Parathyroid adenoma (tissue), 2 donors: ENCODE measurements at regions not wholly inside any gene's neighbourhood (a gene's known extent, or its start where the extent isn't known, plus 50 kb on each side); places are given as distances from the start of the nearest gene placed in this dataset.
A peak's percentile ranks its signal among the peaks of the same experiment; 100 is the strongest.
"Not testable (repeated sequence)": the region's sequence is repeated elsewhere in the genome, so short reads cannot be mapped to it uniquely, and the experiment has no call there.

Experiments
- H2AFZ ChIP-seq: fragments of 300-600 bp; sonication (generic); one replicate; pipeline ENCODE4 v1.7.0; 2017; ENCODE audit warnings: antibody characterized with exemption, mild to moderate bottlenecking
- H3K27ac ChIP-seq: fragments of 300-600 bp; sonication (generic); one replicate; pipeline ENCODE4 v1.7.0; 2017
- H3K27me3 ChIP-seq: fragments of 300-600 bp; sonication (generic); one replicate; pipeline ENCODE4 v1.7.0; 2017; ENCODE audit warnings: low read length; ENCODE audit not compliant: control insufficient read depth, insufficient read depth
- H3K36me3 ChIP-seq: fragments of 300-600 bp; sonication (generic); one replicate; pipeline ENCODE4 v1.7.0; 2017; ENCODE audit warnings: low read length; ENCODE audit not compliant: control insufficient read depth, insufficient read depth
- H3K4me1 ChIP-seq: fragments of 300-600 bp; sonication (generic); one replicate; pipeline ENCODE4 v1.7.0; 2017; ENCODE audit warnings: control low read depth
- H3K4me2 ChIP-seq: fragments of 300-600 bp; sonication (generic); one replicate; pipeline ENCODE4 v1.7.0; 2017; ENCODE audit warnings: low read length
- H3K4me3 ChIP-seq: fragments of 300-600 bp; sonication (generic); one replicate; pipeline ENCODE4 v1.7.0; 2017; ENCODE audit warnings: low read depth, low read length
- H3K79me2 ChIP-seq: fragments of 300-600 bp; sonication (generic); one replicate; pipeline ENCODE4 v1.7.0; 2017; ENCODE audit warnings: control low read depth
- H3K9ac ChIP-seq: fragments of 300-600 bp; sonication (generic); one replicate; pipeline ENCODE4 v1.7.0; 2017; ENCODE audit warnings: mild to moderate bottlenecking
- H3K9me3 ChIP-seq: fragments of 300-600 bp; sonication (generic); one replicate; pipeline ENCODE4 v1.7.0; 2017; ENCODE audit warnings: low read length; ENCODE audit not compliant: control insufficient read depth
- TF ChIP-seq, protein P1 (sequence below): fragments of 300-600 bp; sonication (generic); IDR thresholded peaks from one replicate; pipeline ENCODE4 v1.7.0; 2017; ENCODE audit warnings: antibody characterized with exemption, mild to moderate bottlenecking
- donor health status: primary hyperparathyroidism.

DNA sequence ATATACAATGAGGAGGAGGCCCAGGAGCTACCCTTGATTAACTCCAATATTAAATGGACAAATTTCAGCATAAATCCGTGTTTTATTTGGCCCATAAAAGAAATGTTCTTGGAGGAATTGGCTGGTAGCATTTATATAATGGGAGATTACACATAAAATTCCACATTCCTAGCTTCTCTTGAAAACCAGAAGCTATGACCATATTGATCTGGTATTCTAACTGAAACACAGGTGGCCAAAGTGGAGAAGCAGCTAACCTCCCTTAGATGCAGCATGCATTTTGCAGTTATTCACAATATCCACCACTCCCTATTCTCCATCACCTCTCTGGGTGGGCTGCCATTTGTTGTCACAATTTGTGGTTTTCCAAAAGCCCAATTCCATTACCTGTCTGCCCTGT is 148.8 kb upstream of the CACNA2D1 start:
- Histone ChIP-seq H3K79me2 (no peaks in the 10 kb centered on the region), H3K4me3 (no peak overlapping the region), H3K9me3 (no peaks in the 10 kb centered on the region), H3K4me1 (peaks cover 4% of the 10 kb centered on the region), H3K36me3 (no peaks in the 10 kb centered on the region), H3K27me3 (no peaks in the 10 kb centered on the region), H3K27ac (no peak overlapping the region), H2AFZ (no peak overlapping the region), H3K9ac (no peak overlapping the region), H3K4me2 (no peak overlapping the region)
- TF ChIP-seq, protein P1, sequence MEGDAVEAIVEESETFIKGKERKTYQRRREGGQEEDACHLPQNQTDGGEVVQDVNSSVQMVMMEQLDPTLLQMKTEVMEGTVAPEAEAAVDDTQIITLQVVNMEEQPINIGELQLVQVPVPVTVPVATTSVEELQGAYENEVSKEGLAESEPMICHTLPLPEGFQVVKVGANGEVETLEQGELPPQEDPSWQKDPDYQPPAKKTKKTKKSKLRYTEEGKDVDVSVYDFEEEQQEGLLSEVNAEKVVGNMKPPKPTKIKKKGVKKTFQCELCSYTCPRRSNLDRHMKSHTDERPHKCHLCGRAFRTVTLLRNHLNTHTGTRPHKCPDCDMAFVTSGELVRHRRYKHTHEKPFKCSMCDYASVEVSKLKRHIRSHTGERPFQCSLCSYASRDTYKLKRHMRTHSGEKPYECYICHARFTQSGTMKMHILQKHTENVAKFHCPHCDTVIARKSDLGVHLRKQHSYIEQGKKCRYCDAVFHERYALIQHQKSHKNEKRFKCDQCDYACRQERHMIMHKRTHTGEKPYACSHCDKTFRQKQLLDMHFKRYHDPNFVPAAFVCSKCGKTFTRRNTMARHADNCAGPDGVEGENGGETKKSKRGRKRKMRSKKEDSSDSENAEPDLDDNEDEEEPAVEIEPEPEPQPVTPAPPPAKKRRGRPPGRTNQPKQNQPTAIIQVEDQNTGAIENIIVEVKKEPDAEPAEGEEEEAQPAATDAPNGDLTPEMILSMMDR, result no peak

- H3K9ac ChIP-seq, result no peak overlapping the region
- H3K4me3 ChIP-seq, result no peak overlapping the region
- no peaks in the 10 kb centered on the region for H3K27me3 ChIP-seq
- TF ChIP-seq, protein P1, result no peak
- H3K4me1 ChIP-seq, result no peaks in the 10 kb centered on the region
- no peaks in the 10 kb centered on the region for H3K9me3 ChIP-seq
- H3K79me2 ChIP-seq, result no peaks in the 10 kb centered on the region
- H3K36me3 ChIP-seq, result no peaks in the 10 kb centered on the region
- no peak overlapping the region for H3K4me2 ChIP-seq
- no peak overlapping the region for H2AFZ ChIP-seq
- H3K27ac ChIP-seq, result no peak overlapping the region
Measured at GRCh38 chr7:82579047-82579446, 135.5 kb upstream of the CACNA2D1 start.

GRCh38 chr7:82578430-82578829 is 134.9 kb upstream of the CACNA2D1 start:
- TF ChIP-seq, protein P1, result no peak
- Histone ChIP-seq H3K27ac (no peak overlapping the region), H3K4me3 (no peak overlapping the region), H3K9ac (no peak overlapping the region), H3K4me1 (no peaks in the 10 kb centered on the region), H3K79me2 (no peaks in the 10 kb centered on the region), H3K27me3 (no peaks in the 10 kb centered on the region), H3K9me3 (no peaks in the 10 kb centered on the region), H3K36me3 (no peaks in the 10 kb centered on the region), H2AFZ (no peak overlapping the region), H3K4me2 (no peak overlapping the region)

DNA sequence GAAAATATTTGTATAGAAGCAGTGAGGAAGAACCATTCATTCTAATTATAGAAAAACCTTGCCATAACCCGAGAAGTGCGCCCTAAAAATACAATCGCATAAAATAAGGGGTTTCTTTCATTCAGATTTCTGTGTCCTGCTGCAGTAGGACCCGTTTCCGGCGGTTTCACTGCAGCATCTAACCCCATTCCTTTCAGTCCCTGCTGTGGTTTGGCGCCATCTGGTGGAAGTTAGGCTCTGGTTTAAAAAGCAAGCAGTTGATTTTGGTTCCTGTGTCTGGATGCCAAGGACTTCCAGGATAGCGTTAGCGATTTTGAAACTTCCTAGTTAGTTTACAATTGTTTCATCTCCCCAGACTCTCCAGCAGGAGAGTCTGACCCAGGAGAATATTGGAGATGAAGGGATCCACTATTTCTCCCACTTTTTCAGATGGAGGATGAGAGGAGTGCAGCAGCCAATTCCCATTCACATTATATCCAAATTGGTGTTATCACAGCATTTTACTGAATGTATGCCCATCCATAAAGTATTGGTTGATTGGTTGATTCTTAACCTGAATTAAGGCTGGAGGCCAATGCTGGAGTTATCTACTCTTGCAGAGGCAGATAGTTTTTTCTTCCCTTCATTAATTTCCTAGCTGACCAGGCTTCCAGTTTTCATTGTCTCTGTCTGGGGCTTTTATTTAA is 128.8 kb upstream of the CACNA2D1 start:
- Histone ChIP-seq H3K36me3 (no peaks in the 10 kb centered on the region), H3K4me1 (no peaks in the 10 kb centered on the region), H3K4me2 (no peak overlapping the region), H3K9ac (no peak overlapping the region), H2AFZ (peak overlapping the region; percentile 61), H3K79me2 (no peaks in the 10 kb centered on the region), H3K27ac (no peak overlapping the region), H3K4me3 (no peak overlapping the region), H3K9me3 (no peaks in the 10 kb centered on the region), H3K27me3 (no peaks in the 10 kb centered on the region)
- TF ChIP-seq, protein P1, result peak; percentile 94

GRCh38 chr7:82571047-82571446 is 127.5 kb upstream of the CACNA2D1 start:
- H3K9ac ChIP-seq, H3K4me1 ChIP-seq, H3K9me3 ChIP-seq, H3K27me3 ChIP-seq, H3K36me3 ChIP-seq, H3K4me3 ChIP-seq, H2AFZ ChIP-seq, H3K79me2 ChIP-seq, H3K27ac ChIP-seq, H3K4me2 ChIP-seq: not testable (repeated sequence)
